ENCODE measurements at regions not wholly inside any gene's neighbourhood (a gene's known extent, or its start where the extent isn't known, plus 50 kb on each side); places are given as distances from the start of the nearest gene placed in this dataset. TPM values are rescaled to one million over a fixed set of nuclear protein-coding genes. Genes with fewer than 3 reads are reported as not detected.

Small RNA genes in the stretch of these regions (small RNA-seq; reads per million reads assigned to genes)
- gene AC106712.1 (ENCODE audit: insufficient read length, low read depth) (not detected), gene RF00019 (ENCODE audit: insufficient read length, low read depth) (not detected)
